NCI-H82 treated with DMSO at 0.1 percent for 48 hours (cell line): ENCODE measurements at regions not wholly inside any gene's neighbourhood (a gene's known extent, or its start where the extent isn't known, plus 50 kb on each side); places are given as distances from the start of the nearest gene placed in this dataset.
"Not testable (repeated sequence)": the region's sequence is repeated elsewhere in the genome, so short reads cannot be mapped to it uniquely, and the experiment has no call there.

Experiments used
- DNase-seq: peaks from one replicate; lab custom pipeline; 2025; ENCODE audit not compliant: unreplicated experiment; lab: John Stamatoyannopoulos, UW

GRCh38 chr3:21256932-21257331, 494.1 kb downstream of the ZNF385D start:
- no peak for DNase-seq

- no peak for DNase-seq
Measured at GRCh38 chr3:21238661-21239060, 512.3 kb downstream of the ZNF385D start.

GRCh38 chr3:21237638-21238037, 513.4 kb downstream of the ZNF385D start:
- no peak for DNase-seq

- DNase-seq, result no peak
Measured at GRCh38 chr3:21235491-21235890, 515.5 kb downstream of the ZNF385D start.

GRCh38 chr3:21234933-21235332, 516.1 kb downstream of the ZNF385D start:
- DNase-seq, result no peak

GRCh38 chr3:21229426-21230135, 521.4 kb downstream of the ZNF385D start:
- no peak for DNase-seq

- DNase-seq, result no peak
Measured at GRCh38 chr3:21226086-21226485, 524.9 kb downstream of the ZNF385D start.

GRCh38 chr3:21220944-21221343, 530.1 kb downstream of the ZNF385D start:
- DNase-seq, result no peak

GRCh38 chr3:21216598-21216997, 534.4 kb downstream of the ZNF385D start:
- no peak for DNase-seq

- DNase-seq, result not testable (repeated sequence)
Measured at GRCh38 chr3:21204122-21204521, 546.9 kb downstream of the ZNF385D start.

GRCh38 chr3:21195203-21195602, 555.8 kb downstream of the ZNF385D start:
- DNase-seq, result no peak

- DNase-seq, result not testable (repeated sequence)
Measured at GRCh38 chr3:21194036-21194435, 557.0 kb downstream of the ZNF385D start.

GRCh38 chr3:21188459-21188858, 562.6 kb downstream of the ZNF385D start:
- DNase-seq, result no peak

- DNase-seq, result no peak
Measured at GRCh38 chr3:21185816-21186314, 565.1 kb downstream of the ZNF385D start.

GRCh38 chr3:21174461-21174860, 576.5 kb downstream of the ZNF385D start:
- DNase-seq, result no peak

- DNase-seq, result peak; percentile 16
Measured at GRCh38 chr3:21170964-21171363, 580.0 kb downstream of the ZNF385D start.

GRCh38 chr3:21169948-21170347, 581.1 kb downstream of the ZNF385D start:
- no peak for DNase-seq

- DNase-seq, result no peak
Measured at GRCh38 chr3:21168471-21168870, 582.5 kb downstream of the ZNF385D start.

GRCh38 chr3:21163956-21164355, 587.1 kb downstream of the ZNF385D start:
- DNase-seq, result no peak

- no peak for DNase-seq
Measured at GRCh38 chr3:21159543-21159906, 591.5 kb downstream of the ZNF385D start.

GRCh38 chr3:21158861-21159542, 592.0 kb downstream of the ZNF385D start:
- no peak for DNase-seq

- no peak for DNase-seq
Measured at GRCh38 chr3:21154911-21155310, 596.1 kb downstream of the ZNF385D start.

- DNase-seq, result no peak
Measured at GRCh38 chr3:21152555-21152954, 598.5 kb downstream of the ZNF385D start.
